ENCODE measurements at regions not wholly inside any gene's neighbourhood (a gene's known extent, or its start where the extent isn't known, plus 50 kb on each side); places are given as distances from the start of the nearest gene placed in this dataset.
"Not testable (repeated sequence)": the region's sequence is repeated elsewhere in the genome, so short reads cannot be mapped to it uniquely, and the experiment has no call there.

DNA sequence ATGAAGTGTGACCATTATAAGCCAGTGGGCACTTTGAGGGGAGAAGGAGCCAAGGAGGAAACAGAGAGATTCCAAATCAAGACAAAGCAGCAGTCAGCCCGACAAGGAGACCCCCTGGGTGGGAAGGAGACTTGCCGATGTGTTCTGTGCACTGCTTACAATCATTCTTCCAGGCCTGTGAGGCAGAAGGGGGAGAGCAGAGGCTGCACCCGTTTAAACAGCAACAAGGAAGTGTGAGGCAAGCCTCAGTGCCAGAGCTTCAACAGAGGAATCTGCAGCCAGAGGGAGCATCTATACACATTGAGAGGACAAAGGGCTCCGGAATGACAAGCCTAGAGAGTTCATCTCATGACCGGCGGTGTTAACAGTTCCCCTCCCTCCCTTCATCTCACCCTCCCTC is 121.1 kb downstream of the NXPE2 start:
- Histone ChIP-seq H3K9me3 (ENCODE audit: control insufficient read depth, insufficient read depth, low read depth, low read length) (no peaks in the 10 kb centered on the region), H3K4me2 (ENCODE audit: extremely low read depth, insufficient read depth, low read length) (no peak overlapping the region), H3K27me3 (ENCODE audit: control insufficient read depth, insufficient read depth, low read length) (no peaks in the 10 kb centered on the region), H3K4me3 (replicated peaks in 1 of 4; ENCODE audit: control extremely low read depth in 1 of 4, insufficient read depth in 1 of 4, low read depth in 3 of 4, low read length in 4 of 4) (no peak overlapping the region), H3K9ac (ENCODE audit: insufficient read depth, low read length) (no peak overlapping the region), H2AFZ (ENCODE audit: low read length) (no peak overlapping the region), H3K27ac (ENCODE audit: insufficient read depth, low read length) (no peak overlapping the region), H3K79me2 (ENCODE audit: control insufficient read depth, insufficient read depth, low read length) (no peaks in the 10 kb centered on the region), H3K36me3 (ENCODE audit: control insufficient read depth, insufficient read depth, low read length) (no peaks in the 10 kb centered on the region), H4K20me1 (ENCODE audit: control insufficient read depth, extremely low read depth, insufficient read depth, low read length) (no peaks in the 10 kb centered on the region), H3K4me1 (ENCODE audit: control insufficient read depth, extremely low read depth, insufficient read depth, low read length) (no peaks in the 10 kb centered on the region)
- TF ChIP-seq EZH2 (IDR thresholded peaks at IDR 0.05; ENCODE audit: low read length, missing control alignments), result no peak
- TF ChIP-seq, protein P1, sequence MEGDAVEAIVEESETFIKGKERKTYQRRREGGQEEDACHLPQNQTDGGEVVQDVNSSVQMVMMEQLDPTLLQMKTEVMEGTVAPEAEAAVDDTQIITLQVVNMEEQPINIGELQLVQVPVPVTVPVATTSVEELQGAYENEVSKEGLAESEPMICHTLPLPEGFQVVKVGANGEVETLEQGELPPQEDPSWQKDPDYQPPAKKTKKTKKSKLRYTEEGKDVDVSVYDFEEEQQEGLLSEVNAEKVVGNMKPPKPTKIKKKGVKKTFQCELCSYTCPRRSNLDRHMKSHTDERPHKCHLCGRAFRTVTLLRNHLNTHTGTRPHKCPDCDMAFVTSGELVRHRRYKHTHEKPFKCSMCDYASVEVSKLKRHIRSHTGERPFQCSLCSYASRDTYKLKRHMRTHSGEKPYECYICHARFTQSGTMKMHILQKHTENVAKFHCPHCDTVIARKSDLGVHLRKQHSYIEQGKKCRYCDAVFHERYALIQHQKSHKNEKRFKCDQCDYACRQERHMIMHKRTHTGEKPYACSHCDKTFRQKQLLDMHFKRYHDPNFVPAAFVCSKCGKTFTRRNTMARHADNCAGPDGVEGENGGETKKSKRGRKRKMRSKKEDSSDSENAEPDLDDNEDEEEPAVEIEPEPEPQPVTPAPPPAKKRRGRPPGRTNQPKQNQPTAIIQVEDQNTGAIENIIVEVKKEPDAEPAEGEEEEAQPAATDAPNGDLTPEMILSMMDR (conservative IDR thresholded peaks at IDR 0.05 in 1 of 2, IDR thresholded peaks at IDR 0.05 in 1 of 2; ENCODE audit: low read depth in 1 of 2, low read length in 2 of 2), result no peak
- DNase-seq (ENCODE audit: low read depth in 2 of 2), result no peak

DNA sequence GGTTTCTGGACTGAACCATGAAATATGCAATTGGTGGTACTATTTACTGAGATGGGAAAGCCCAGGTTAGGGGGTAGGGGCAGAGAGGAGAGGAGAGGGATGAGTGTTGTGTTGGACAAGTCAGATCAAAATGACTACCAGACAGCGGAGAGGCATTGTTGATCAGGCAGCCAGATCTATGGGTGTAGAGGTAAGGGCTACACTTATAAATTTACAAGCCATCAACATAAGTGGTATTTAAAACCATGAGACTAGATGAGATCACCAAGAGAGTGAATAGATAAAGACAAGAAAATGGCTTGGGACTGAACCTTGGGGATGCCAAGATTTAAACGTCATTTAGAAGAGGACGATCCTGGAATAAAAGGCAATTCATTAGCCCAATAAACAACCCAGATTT is 123.4 kb downstream of the NXPE2 start:
- no peak overlapping the region for H3K27ac ChIP-seq (ENCODE audit: insufficient read depth, low read length)
- H3K9ac ChIP-seq (ENCODE audit: insufficient read depth, low read length), result no peak overlapping the region
- TF ChIP-seq EZH2 (IDR thresholded peaks at IDR 0.05; ENCODE audit: low read length, missing control alignments), result no peak
- TF ChIP-seq, protein P1 (conservative IDR thresholded peaks at IDR 0.05 in 1 of 2, IDR thresholded peaks at IDR 0.05 in 1 of 2; ENCODE audit: low read depth in 1 of 2, low read length in 2 of 2), result no peak
- DNase-seq (ENCODE audit: low read depth in 2 of 2), result no peak
- H3K9me3 ChIP-seq (ENCODE audit: control insufficient read depth, insufficient read depth, low read depth, low read length), result no peaks in the 10 kb centered on the region
- H3K27me3 ChIP-seq (ENCODE audit: control insufficient read depth, insufficient read depth, low read length), result no peaks in the 10 kb centered on the region
- H2AFZ ChIP-seq (ENCODE audit: low read length), result no peak overlapping the region
- H3K36me3 ChIP-seq (ENCODE audit: control insufficient read depth, insufficient read depth, low read length), result no peaks in the 10 kb centered on the region
- no peaks in the 10 kb centered on the region for H4K20me1 ChIP-seq (ENCODE audit: control insufficient read depth, extremely low read depth, insufficient read depth, low read length)
- no peaks in the 10 kb centered on the region for H3K79me2 ChIP-seq (ENCODE audit: control insufficient read depth, insufficient read depth, low read length)
- no peak overlapping the region for H3K4me2 ChIP-seq (ENCODE audit: extremely low read depth, insufficient read depth, low read length)
- no peak overlapping the region for H3K4me3 ChIP-seq (replicated peaks in 1 of 4; ENCODE audit: control extremely low read depth in 1 of 4, insufficient read depth in 1 of 4, low read depth in 3 of 4, low read length in 4 of 4)
- H3K4me1 ChIP-seq (ENCODE audit: control insufficient read depth, extremely low read depth, insufficient read depth, low read length), result no peaks in the 10 kb centered on the region

DNA sequence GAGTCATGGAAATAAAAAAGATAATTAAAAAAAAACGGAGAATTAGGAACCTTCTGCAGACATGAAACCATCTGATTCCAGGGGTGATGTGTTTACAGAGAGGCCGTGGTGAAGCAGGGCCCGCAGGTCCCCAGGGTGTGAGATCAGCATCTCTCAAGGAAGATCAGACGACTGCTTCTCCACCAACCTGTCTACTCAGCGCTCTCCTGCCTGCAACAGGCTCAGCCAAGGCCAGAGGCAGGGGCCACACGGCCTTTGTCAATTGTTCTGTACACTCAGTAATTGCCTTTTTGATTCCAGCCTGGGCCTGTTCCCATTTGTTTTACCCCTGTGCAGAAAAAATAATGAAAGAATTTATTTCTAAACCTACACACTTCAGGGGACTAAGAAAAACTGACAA is 124.6 kb downstream of the NXPE2 start:
- H2AFZ ChIP-seq (ENCODE audit: low read length), result no peak overlapping the region
- H3K4me2 ChIP-seq (ENCODE audit: extremely low read depth, insufficient read depth, low read length), result no peak overlapping the region
- no peak overlapping the region for H3K9ac ChIP-seq (ENCODE audit: insufficient read depth, low read length)
- H4K20me1 ChIP-seq (ENCODE audit: control insufficient read depth, extremely low read depth, insufficient read depth, low read length), result no peaks in the 10 kb centered on the region
- H3K27ac ChIP-seq (ENCODE audit: insufficient read depth, low read length), result no peak overlapping the region
- DNase-seq (ENCODE audit: low read depth in 2 of 2), result no peak
- H3K27me3 ChIP-seq (ENCODE audit: control insufficient read depth, insufficient read depth, low read length), result no peaks in the 10 kb centered on the region
- H3K36me3 ChIP-seq (ENCODE audit: control insufficient read depth, insufficient read depth, low read length), result no peaks in the 10 kb centered on the region
- H3K9me3 ChIP-seq (ENCODE audit: control insufficient read depth, insufficient read depth, low read depth, low read length), result no peaks in the 10 kb centered on the region
- H3K4me1 ChIP-seq (ENCODE audit: control insufficient read depth, extremely low read depth, insufficient read depth, low read length), result no peaks in the 10 kb centered on the region
- no peak overlapping the region for H3K4me3 ChIP-seq (replicated peaks in 1 of 4; ENCODE audit: control extremely low read depth in 1 of 4, insufficient read depth in 1 of 4, low read depth in 3 of 4, low read length in 4 of 4)
- no peak for TF ChIP-seq EZH2 (IDR thresholded peaks at IDR 0.05; ENCODE audit: low read length, missing control alignments)
- TF ChIP-seq, protein P1 (conservative IDR thresholded peaks at IDR 0.05 in 1 of 2, IDR thresholded peaks at IDR 0.05 in 1 of 2; ENCODE audit: low read depth in 1 of 2, low read length in 2 of 2), result no peak
- H3K79me2 ChIP-seq (ENCODE audit: control insufficient read depth, insufficient read depth, low read length), result no peaks in the 10 kb centered on the region

DNA sequence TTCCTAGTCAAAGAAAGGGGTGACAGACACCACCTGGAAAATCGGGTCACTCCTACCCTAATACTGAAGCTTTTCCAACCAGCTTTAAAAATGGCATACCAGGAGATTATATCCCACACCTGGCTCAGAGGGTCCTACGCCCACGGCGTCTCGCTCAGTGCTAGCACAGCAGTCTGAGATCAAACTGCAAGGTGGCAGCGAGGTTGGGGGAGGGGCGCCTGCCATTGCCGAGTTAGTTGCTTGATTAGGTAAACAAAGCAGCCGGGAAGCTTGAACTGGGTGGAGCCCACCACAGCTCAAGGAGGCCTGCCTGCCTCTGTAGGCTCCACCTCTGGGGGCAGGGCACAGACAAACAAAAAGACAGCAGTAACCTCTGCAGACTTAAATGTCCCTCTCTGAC is 127.1 kb downstream of the NXPE2 start:
- H2AFZ ChIP-seq (ENCODE audit: low read length); H4K20me1 ChIP-seq (ENCODE audit: control insufficient read depth, extremely low read depth, insufficient read depth, low read length); H3K79me2 ChIP-seq (ENCODE audit: control insufficient read depth, insufficient read depth, low read length); DNase-seq (ENCODE audit: low read depth in 2 of 2); H3K9me3 ChIP-seq (ENCODE audit: control insufficient read depth, insufficient read depth, low read depth, low read length); H3K27ac ChIP-seq (ENCODE audit: insufficient read depth, low read length); H3K4me2 ChIP-seq (ENCODE audit: extremely low read depth, insufficient read depth, low read length); H3K4me1 ChIP-seq (ENCODE audit: control insufficient read depth, extremely low read depth, insufficient read depth, low read length); H3K27me3 ChIP-seq (ENCODE audit: control insufficient read depth, insufficient read depth, low read length); H3K36me3 ChIP-seq (ENCODE audit: control insufficient read depth, insufficient read depth, low read length); H3K9ac ChIP-seq (ENCODE audit: insufficient read depth, low read length); H3K4me3 ChIP-seq (replicated peaks in 1 of 4; ENCODE audit: control extremely low read depth in 1 of 4, insufficient read depth in 1 of 4, low read depth in 3 of 4, low read length in 4 of 4): not testable (repeated sequence)
